Suprapubic skin (tissue), 4 donors: ENCODE measurements at regions not wholly inside any gene's neighbourhood (a gene's known extent, or its start where the extent isn't known, plus 50 kb on each side); places are given as distances from the start of the nearest gene placed in this dataset.

Experiments
- DNase-seq, 2 donors: peaks; one replicate each; pipeline ENCODE4 v3.0.0-alpha.2; 2019; ENCODE audit warnings: low spot score in 2 of 2
- H3K27ac ChIP-seq: fragments of 200-600 bp; sonication (generic); one replicate; pipeline ENCODE4 v1.5.1; 2019
- H3K27me3 ChIP-seq: fragments of 200-600 bp; sonication (generic); one replicate; pipeline ENCODE4 v1.5.1; 2019
- H3K36me3 ChIP-seq: fragments of 200-600 bp; sonication (generic); one replicate; pipeline ENCODE4 v1.5.1; 2019
- H3K4me1 ChIP-seq: fragments of 200-600 bp; sonication (generic); one replicate; pipeline ENCODE4 v1.5.1; 2019
- H3K4me3 ChIP-seq: fragments of 200-600 bp; sonication (generic); one replicate; pipeline ENCODE4 v1.5.1; 2019; ENCODE audit warnings: mild to moderate bottlenecking
- H3K9me3 ChIP-seq: fragments of 200-600 bp; sonication (generic); one replicate; pipeline ENCODE4 v1.5.1; 2019
- CTCF ChIP-seq, 2 donors: fragments of 200-600 bp in 1 of 2; fragments of 450-650 bp in 1 of 2; sonication (generic) in 1 of 2; IDR thresholded peaks; one replicate each; pipeline ENCODE4 v1.5.1; 2016 to 2019; ENCODE audit warnings: antibody characterized with exemption in 2 of 2, mild to moderate bottlenecking in 1 of 2, moderate library complexity in 1 of 2
- EP300 ChIP-seq: sonication (generic); formaldehyde crosslinking; IDR thresholded peaks from one replicate; pipeline ENCODE4 v1.6.1; 2017; ENCODE audit warnings: antibody characterized with exemption
- POLR2A ChIP-seq, 2 donors: fragments of 450-650 bp; IDR thresholded peaks; one replicate each; pipeline ENCODE4 v1.6.1; 2017; ENCODE audit warnings: antibody characterized with exemption in 2 of 2, mild to moderate bottlenecking in 2 of 2, moderate library complexity in 2 of 2
- POLR2AphosphoS5 ChIP-seq, 3 donors: sonication (generic); formaldehyde crosslinking; IDR thresholded peaks; one replicate each; pipeline ENCODE4 v1.6.1; 2017; ENCODE audit warnings: antibody characterized with exemption in 3 of 3
- WGBS: methylation state at CpG from one replicate; pipeline ENCODE4 v1.1.5; 2018; 5-methylcytosine and 5-hydroxymethylcytosine counted together

DNA sequence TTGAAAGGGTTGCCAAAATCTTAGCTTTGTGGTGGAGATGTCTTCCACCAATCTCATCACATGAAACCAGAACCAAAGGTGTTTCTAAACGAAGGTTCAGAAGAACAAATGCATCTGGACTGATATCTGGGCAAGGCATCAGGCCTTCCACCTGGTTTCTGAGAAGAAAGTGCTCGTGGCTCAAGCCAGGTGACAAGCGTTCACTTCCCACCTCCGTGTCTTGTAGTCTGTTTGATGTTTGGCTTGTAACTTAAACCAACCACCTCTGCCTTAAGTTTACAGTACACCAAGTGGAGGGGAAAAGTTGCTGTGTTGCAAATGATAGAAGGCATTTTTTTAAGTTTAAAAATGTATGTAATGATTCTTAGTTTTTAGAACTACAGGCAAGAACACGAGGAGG is 66.9 kb upstream of the MAP3K7 start:
- H3K4me3 ChIP-seq = no peak overlapping the region
- no peaks in the 10 kb centered on the region for H3K36me3 ChIP-seq
- no peaks in the 10 kb centered on the region for H3K27me3 ChIP-seq
- no peaks in the 10 kb centered on the region for H3K4me1 ChIP-seq
- no peaks in the 10 kb centered on the region for H3K9me3 ChIP-seq
- DNase-seq = no peak
- WGBS = 72% methylated on average over 5 of the region's 5 CpGs
- TF ChIP-seq POLR2AphosphoS5 (IDR thresholded peaks at IDR 0.05) (no peak), POLR2A (IDR thresholded peaks at IDR 0.05) (no peak), EP300 (no peak), CTCF (IDR thresholded peaks at IDR 0.05) (no peak)
- H3K27ac ChIP-seq = no peak overlapping the region

- H3K4me1 ChIP-seq = no peaks in the 10 kb centered on the region
- no peak overlapping the region for H3K27ac ChIP-seq
- no peak overlapping the region for H3K4me3 ChIP-seq
- H3K9me3 ChIP-seq = no peaks in the 10 kb centered on the region
- TF ChIP-seq POLR2AphosphoS5 (IDR thresholded peaks at IDR 0.05) (no peak), EP300 (no peak), CTCF (IDR thresholded peaks at IDR 0.05) (no peak), POLR2A (IDR thresholded peaks at IDR 0.05) (no peak)
- H3K27me3 ChIP-seq = no peaks in the 10 kb centered on the region
- H3K36me3 ChIP-seq = no peaks in the 10 kb centered on the region
- 48% methylated on average over 8 of the region's 8 CpGs for WGBS
- no peak for DNase-seq
These were observed 63.4 kb upstream of the MAP3K7 start for GRCh38 chr6:90650041-90650940.

- H3K27me3 ChIP-seq = no peaks in the 10 kb centered on the region
- no peak for TF ChIP-seq CTCF (IDR thresholded peaks at IDR 0.05)
- no peak for TF ChIP-seq POLR2AphosphoS5 (IDR thresholded peaks at IDR 0.05)
- TF ChIP-seq POLR2A (IDR thresholded peaks at IDR 0.05) = no peak
- no peak for TF ChIP-seq EP300
- no peaks in the 10 kb centered on the region for H3K4me1 ChIP-seq
- no peak overlapping the region for H3K4me3 ChIP-seq
- no peak overlapping the region for H3K27ac ChIP-seq
- H3K36me3 ChIP-seq = no peaks in the 10 kb centered on the region
- 100% methylated on average over 1 of the region's 1 CpG for WGBS
- DNase-seq = no peak
- no peaks in the 10 kb centered on the region for H3K9me3 ChIP-seq
These were observed 62.0 kb upstream of the MAP3K7 start for GRCh38 chr6:90648873-90649272.

DNA sequence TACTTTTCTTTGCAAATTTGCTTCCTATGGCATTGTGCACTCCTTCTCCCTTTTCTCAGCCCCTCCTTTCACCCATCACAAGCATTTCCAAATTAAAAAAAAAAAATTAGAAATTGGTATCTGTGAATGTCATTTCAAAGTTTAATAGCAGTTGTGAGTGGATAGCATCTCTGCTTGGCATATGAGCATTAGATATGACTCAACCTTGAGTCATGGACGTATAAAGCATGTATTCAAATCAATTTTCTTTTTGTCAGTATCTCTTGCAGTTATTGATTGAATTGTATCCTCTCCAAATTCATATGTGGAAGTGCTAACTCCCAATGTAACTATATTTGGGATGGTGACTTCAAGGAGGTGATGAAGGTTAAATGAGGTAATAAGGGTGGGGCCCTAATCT is 60.1 kb upstream of the MAP3K7 start:
- no peaks in the 10 kb centered on the region for H3K4me1 ChIP-seq
- H3K36me3 ChIP-seq = no peaks in the 10 kb centered on the region
- WGBS = 42% methylated on average over 1 of the region's 1 CpG
- DNase-seq = no peak
- H3K4me3 ChIP-seq = no peak overlapping the region
- no peaks in the 10 kb centered on the region for H3K27me3 ChIP-seq
- no peaks in the 10 kb centered on the region for H3K9me3 ChIP-seq
- H3K27ac ChIP-seq = no peak overlapping the region
- TF ChIP-seq CTCF (IDR thresholded peaks at IDR 0.05) (no peak), EP300 (no peak), POLR2A (IDR thresholded peaks at IDR 0.05) (no peak), POLR2AphosphoS5 (IDR thresholded peaks at IDR 0.05) (no peak)

DNA sequence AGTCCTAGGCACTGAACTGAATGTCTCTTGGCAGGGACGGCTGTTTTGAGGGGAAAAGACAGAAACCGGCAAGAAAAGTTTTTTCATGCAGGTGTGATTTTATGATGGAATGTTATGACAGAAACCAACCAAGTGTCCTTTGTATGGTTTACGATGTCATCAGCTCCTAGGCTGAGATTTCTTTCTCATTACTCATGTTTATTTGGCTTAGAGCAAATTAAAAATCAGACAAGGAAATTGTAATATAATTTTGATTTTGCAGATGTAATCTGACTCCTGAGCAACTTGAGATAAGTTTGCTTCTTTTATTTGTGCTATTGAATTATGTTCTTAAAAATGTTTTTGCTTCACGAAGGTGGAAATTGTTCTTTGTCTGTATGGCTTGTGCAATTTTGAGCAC is 58.8 kb upstream of the MAP3K7 start:
- 48% methylated on average over 4 of the region's 4 CpGs for WGBS

More for the DNA sequence above, 58.8 kb upstream of the MAP3K7 start:
- DNase-seq = no peak
- Histone ChIP-seq H3K27me3 (no peaks in the 10 kb centered on the region), H3K4me3 (no peak overlapping the region), H3K4me1 (no peaks in the 10 kb centered on the region), H3K27ac (no peak overlapping the region), H3K36me3 (no peaks in the 10 kb centered on the region), H3K9me3 (no peaks in the 10 kb centered on the region)
- TF ChIP-seq POLR2AphosphoS5 (IDR thresholded peaks at IDR 0.05) (no peak), EP300 (no peak), CTCF (IDR thresholded peaks at IDR 0.05) (no peak), POLR2A (IDR thresholded peaks at IDR 0.05) (no peak)
